A549 (cell line): ENCODE measurements at regions not wholly inside any gene's neighbourhood (a gene's known extent, or its start where the extent isn't known, plus 50 kb on each side); places are given as distances from the start of the nearest gene placed in this dataset.

ENCODE experiments used
- ATAC-seq, 2 experiments: fragments of 200-7000 bp in 1 of 2; fragments of >200 bp in 1 of 2; cut with Nextera tagmentation in 1 of 2; cut with Tn5 transposase in 1 of 2; 3 replicates each; pipeline versions ENCODE4 v1.8.0 to v1.9.1; 2018 to 2020; ENCODE audit warnings: mild to moderate bottlenecking in 1 of 2, moderate library complexity in 1 of 2
- CTCF ChIA-PET: fragments of 300-600 bp; sonication (Branson Sonifier 250); formaldehyde crosslinking; extraction: SDS; loops from one replicate; lab custom pipeline; 2021; ENCODE audit warnings: antibody characterized with exemption, inconsistent platforms; lab: Yijun Ruan, JAX
- POLR2A ChIA-PET: fragments of 350-600 bp; formaldehyde crosslinking; extraction: SDS; loops from one replicate; lab custom pipeline; 2021; ENCODE audit warnings: antibody characterized with exemption, inconsistent platforms; lab: Yijun Ruan, JAX
- DNase-seq, 2 experiments: peaks; one replicate each; pipeline versions ENCODE4 v3.0.0 to v3.0.0-alpha.2; 2011 to 2016; ENCODE audit warnings: low read depth in 1 of 2, low spot score in 1 of 2
- FAIRE-seq: peaks from 2 replicates; lab custom pipeline; 2011; peaks lifted over from hg19 to GRCh38; lab: Jason Lieb, UNC
- H3K27ac ChIP-seq, 2 experiments: fragments of >200 bp; sonication (Bioruptor Twin); formaldehyde crosslinking; 3 replicates each; pipeline ENCODE4 v1.5.1; 2016 to 2017
- H3K4me1 ChIP-seq: fragments of >200 bp; sonication (Bioruptor Twin); formaldehyde crosslinking; 3 replicates; pipeline ENCODE4 v1.6.1; 2016
- H3K4me2 ChIP-seq: fragments of >200 bp; sonication (Bioruptor Twin); formaldehyde crosslinking; 3 replicates; pipeline ENCODE4 v1.6.1; 2016
- H3K4me3 ChIP-seq: fragments of >200 bp; sonication (Bioruptor Twin); formaldehyde crosslinking; 3 replicates; pipeline ENCODE4 v1.5.1; 2016
- H3K9me3 ChIP-seq: fragments of >200 bp; sonication (Bioruptor Twin); formaldehyde crosslinking; 3 replicates; pipeline ENCODE4 v1.6.1; 2016
- CBX2 ChIP-seq: fragments of 200-600 bp; sonication (generic); IDR thresholded peaks from 2 replicates; pipeline ENCODE4 v1.6.1; 2016; ENCODE audit warnings: low read depth, mild to moderate bottlenecking, borderline replicate concordance
- CBX8 ChIP-seq: fragments of 200-600 bp; sonication (generic); IDR thresholded peaks from 2 replicates; pipeline ENCODE4 v1.6.1; 2016
- CHD4 ChIP-seq: fragments of 200-600 bp; sonication (generic); IDR thresholded peaks from 2 replicates; pipeline ENCODE4 v1.6.1; 2016; ENCODE audit warnings: antibody characterized with exemption, mild to moderate bottlenecking, borderline replicate concordance
- EHF ChIP-seq: fragments of 250-450 bp; sonication (Bioruptor Pico); IDR thresholded peaks from 2 replicates; pipeline ENCODE4 v1.5.0; 2020; ENCODE audit warnings: mild to moderate bottlenecking
- EP300 ChIP-seq, 2 experiments: fragments of >200 bp; sonication (Bioruptor Twin); formaldehyde crosslinking; IDR thresholded peaks; 2 replicates in 1 of 2; 3 replicates in 1 of 2; pipeline ENCODE4 v1.6.1; 2016 to 2017
- HDAC2 ChIP-seq: fragments of 200-600 bp; sonication (generic); IDR thresholded peaks from 2 replicates; pipeline ENCODE4 v1.6.1; 2016
- HOXA7 ChIP-seq: fragments of 250-450 bp; sonication (Bioruptor Pico); IDR thresholded peaks from 2 replicates; pipeline ENCODE4 v1.5.0; 2020; ENCODE audit warnings: mild to moderate bottlenecking, moderate library complexity
- HOXB5 ChIP-seq: fragments of 250-450 bp; sonication (Bioruptor Pico); IDR thresholded peaks from 2 replicates; pipeline ENCODE4 v1.5.0; 2020; ENCODE audit warnings: mild to moderate bottlenecking, moderate library complexity
- KDM5A ChIP-seq: fragments of 200-600 bp; sonication (generic); IDR thresholded peaks from 2 replicates; pipeline ENCODE4 v1.6.1; 2016; ENCODE audit warnings: antibody characterized with exemption, mild to moderate bottlenecking
- NFE2L2 ChIP-seq: fragments of 150-350 bp; conservative IDR thresholded peaks from 2 replicates; pipeline ENCODE4 v1.6.1; 2014; ENCODE audit warnings: low read length
- PHF8 ChIP-seq: fragments of 200-600 bp; sonication (generic); IDR thresholded peaks from 2 replicates; pipeline ENCODE4 v1.6.1; 2016; ENCODE audit warnings: low read depth, mild to moderate bottlenecking, antibody characterized with exemption, moderate library complexity, borderline replicate concordance
- POLR2A ChIP-seq: IDR thresholded peaks from 2 replicates; pipeline ENCODE4 v1.6.1; 2012; ENCODE audit warnings: mild to moderate bottlenecking, low read length
- RAD21 ChIP-seq, 2 experiments: fragments of >200 bp in 1 of 2; sonication (Bioruptor Twin) in 1 of 2; formaldehyde crosslinking in 1 of 2; IDR thresholded peaks in 1 of 2; conservative IDR thresholded peaks in 1 of 2; 2 replicates in 1 of 2; 3 replicates in 1 of 2; pipeline ENCODE4 v1.6.1; 2012 to 2018; ENCODE audit warnings: inconsistent platforms in 1 of 2
- RARB ChIP-seq: fragments of 250-450 bp; sonication (Bioruptor Pico); IDR thresholded peaks from 2 replicates; pipeline ENCODE4 v1.8.0; 2021; ENCODE audit warnings: mild to moderate bottlenecking, moderate library complexity
- RFX5 ChIP-seq: fragments of 450-650 bp; IDR thresholded peaks from 2 replicates; pipeline ENCODE4 v1.7.1; 2014; ENCODE audit warnings: antibody characterized with exemption, mild to moderate bottlenecking, moderate library complexity
- RNF2 ChIP-seq: fragments of 200-600 bp; sonication (generic); IDR thresholded peaks from 2 replicates; pipeline ENCODE4 v1.6.1; 2016; ENCODE audit warnings: low read depth, mild to moderate bottlenecking, antibody characterized with exemption, moderate library complexity, borderline replicate concordance
- SMC3 ChIP-seq: fragments of >200 bp; sonication (Bioruptor Twin); formaldehyde crosslinking; IDR thresholded peaks from 3 replicates; pipeline ENCODE4 v1.6.1; 2018; ENCODE audit warnings: inconsistent platforms
- ZNF302 ChIP-seq: fragments of 250-450 bp; sonication (Bioruptor Pico); IDR thresholded peaks from 2 replicates; pipeline ENCODE4 v1.9.0; 2021; ENCODE audit warnings: inconsistent platforms, mild to moderate bottlenecking, moderate library complexity
- WGBS: methylation state at CpG from one replicate; pipeline ENCODE4 v1.1.6; 2017; ENCODE audit errors: missing lambda C conversion rate; 5-methylcytosine and 5-hydroxymethylcytosine counted together
- TF ChIP-seq, protein P1 (sequence below): fragments of >200 bp; sonication (Bioruptor Twin); formaldehyde crosslinking; IDR thresholded peaks from 3 replicates; pipeline ENCODE4 v1.6.1; 2016
- TF ChIP-seq, protein P2 (sequence below): fragments of 250-450 bp; sonication (Bioruptor Pico); IDR thresholded peaks from 2 replicates; pipeline ENCODE4 v1.5.0; 2020; ENCODE audit warnings: low read depth, mild to moderate bottlenecking, moderate library complexity
- TF ChIP-seq, protein P3 (sequence below): fragments of 200-600 bp; sonication (generic); IDR thresholded peaks from 2 replicates; pipeline ENCODE4 v1.6.1; 2016; ENCODE audit warnings: antibody characterized with exemption, mild to moderate bottlenecking, moderate library complexity

DNA sequence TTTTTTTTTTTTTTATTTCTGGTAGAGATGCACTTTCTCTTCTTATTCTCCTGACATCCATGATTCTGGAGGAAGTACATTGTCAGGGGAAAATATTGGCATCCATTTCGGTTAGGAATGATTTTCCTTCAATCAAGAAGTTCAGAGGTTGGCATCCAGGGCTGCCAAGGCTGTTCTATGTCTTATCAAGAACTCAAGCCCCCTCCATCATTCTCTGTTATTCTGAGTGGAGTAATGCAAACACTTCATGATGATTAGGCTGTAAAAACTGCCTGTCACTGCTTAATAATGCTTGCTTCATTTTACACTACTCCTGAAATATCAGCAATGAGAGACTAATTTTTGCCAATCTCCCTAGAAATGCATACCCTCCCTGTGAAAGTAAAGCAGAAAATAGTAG is 417.1 kb upstream of the NFIA start:
- Histone ChIP-seq H3K9me3 (no peaks in the 10 kb centered on the region), H3K4me3 (no peak overlapping the region), H3K27ac (no peak overlapping the region), H3K4me1 (no peaks in the 10 kb centered on the region)
- ChIA-PET POLR2A (no interaction called here), CTCF (no interaction called here)
- no peak for ATAC-seq
- TF ChIP-seq EHF (CRISPR knock-in tag), result no peak
- TF ChIP-seq RAD21 (conservative IDR thresholded peaks at IDR 0.05 in 1 of 2, IDR thresholded peaks at IDR 0.05 in 1 of 2), result no peak
- no peak for TF ChIP-seq KDM5A
- TF ChIP-seq POLR2A, result no peak
- TF ChIP-seq RFX5, result no peak
- TF ChIP-seq HOXA7 (CRISPR knock-in tag), result no peak
- no peak for TF ChIP-seq EP300 (IDR thresholded peaks at IDR 0.05)
- TF ChIP-seq SMC3, result no peak
- TF ChIP-seq HDAC2, result no peak
- TF ChIP-seq, all 56 proteins: peak for 0
- 0% methylated on average over 1 of the region's 1 CpG for WGBS
- H3K4me2 ChIP-seq, result no peak overlapping the region
- DNase-seq (no peak), FAIRE-seq (no peak)

DNA sequence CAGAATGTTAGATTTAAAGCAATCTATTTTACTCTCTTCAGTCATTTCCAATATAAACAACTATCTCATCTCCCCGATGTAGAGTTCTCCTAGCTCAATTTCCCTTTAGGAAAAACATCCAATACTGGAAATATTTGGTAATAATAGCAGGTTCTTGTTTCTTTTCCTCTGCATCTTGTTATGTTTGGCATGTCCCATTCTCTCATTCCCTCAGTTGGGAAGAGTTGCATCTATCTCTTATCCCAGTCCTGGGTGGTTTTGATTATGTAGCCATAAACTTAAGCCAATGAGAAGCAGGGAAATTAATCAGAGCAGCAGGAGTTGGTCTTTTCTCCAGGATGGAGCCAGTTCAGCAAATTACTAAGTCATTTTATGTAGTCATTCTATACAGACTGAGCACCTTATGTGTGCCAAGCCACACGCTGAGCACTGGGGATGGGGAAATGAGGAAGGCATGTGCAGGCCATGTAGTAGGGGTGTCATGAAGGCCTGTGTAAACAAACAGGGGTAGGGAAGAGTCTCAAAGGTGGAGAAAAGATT is 418.2 kb upstream of the NFIA start:
- FAIRE-seq (no peak), ATAC-seq (no peak), DNase-seq (no peak)
- TF ChIP-seq HOXA7 (CRISPR knock-in tag), result no peak
- TF ChIP-seq RNF2, result no peak
- TF ChIP-seq SMC3, result no peak
- TF ChIP-seq HDAC2, result no peak
- no peak for TF ChIP-seq CHD4
- TF ChIP-seq ZNF302 (CRISPR knock-in tag), result no peak
- no peak for TF ChIP-seq CBX8
- no peak for TF ChIP-seq HOXB5
- TF ChIP-seq RARB (CRISPR knock-in tag), result no peak
- TF ChIP-seq CBX2, result no peak
- TF ChIP-seq RFX5, result no peak
- no peak for TF ChIP-seq PHF8
- no peak for TF ChIP-seq NFE2L2
- TF ChIP-seq, protein P1, sequence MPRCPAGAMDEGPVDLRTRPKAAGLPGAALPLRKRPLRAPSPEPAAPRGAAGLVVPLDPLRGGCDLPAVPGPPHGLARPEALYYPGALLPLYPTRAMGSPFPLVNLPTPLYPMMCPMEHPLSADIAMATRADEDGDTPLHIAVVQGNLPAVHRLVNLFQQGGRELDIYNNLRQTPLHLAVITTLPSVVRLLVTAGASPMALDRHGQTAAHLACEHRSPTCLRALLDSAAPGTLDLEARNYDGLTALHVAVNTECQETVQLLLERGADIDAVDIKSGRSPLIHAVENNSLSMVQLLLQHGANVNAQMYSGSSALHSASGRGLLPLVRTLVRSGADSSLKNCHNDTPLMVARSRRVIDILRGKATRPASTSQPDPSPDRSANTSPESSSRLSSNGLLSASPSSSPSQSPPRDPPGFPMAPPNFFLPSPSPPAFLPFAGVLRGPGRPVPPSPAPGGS, result no peak
- TF ChIP-seq, protein P2, sequence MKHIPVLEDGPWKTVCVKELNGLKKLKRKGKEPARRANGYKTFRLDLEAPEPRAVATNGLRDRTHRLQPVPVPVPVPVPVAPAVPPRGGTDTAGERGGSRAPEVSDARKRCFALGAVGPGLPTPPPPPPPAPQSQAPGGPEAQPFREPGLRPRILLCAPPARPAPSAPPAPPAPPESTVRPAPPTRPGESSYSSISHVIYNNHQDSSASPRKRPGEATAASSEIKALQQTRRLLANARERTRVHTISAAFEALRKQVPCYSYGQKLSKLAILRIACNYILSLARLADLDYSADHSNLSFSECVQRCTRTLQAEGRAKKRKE (CRISPR knock-in tag), result no peak
- TF ChIP-seq, protein P3, sequence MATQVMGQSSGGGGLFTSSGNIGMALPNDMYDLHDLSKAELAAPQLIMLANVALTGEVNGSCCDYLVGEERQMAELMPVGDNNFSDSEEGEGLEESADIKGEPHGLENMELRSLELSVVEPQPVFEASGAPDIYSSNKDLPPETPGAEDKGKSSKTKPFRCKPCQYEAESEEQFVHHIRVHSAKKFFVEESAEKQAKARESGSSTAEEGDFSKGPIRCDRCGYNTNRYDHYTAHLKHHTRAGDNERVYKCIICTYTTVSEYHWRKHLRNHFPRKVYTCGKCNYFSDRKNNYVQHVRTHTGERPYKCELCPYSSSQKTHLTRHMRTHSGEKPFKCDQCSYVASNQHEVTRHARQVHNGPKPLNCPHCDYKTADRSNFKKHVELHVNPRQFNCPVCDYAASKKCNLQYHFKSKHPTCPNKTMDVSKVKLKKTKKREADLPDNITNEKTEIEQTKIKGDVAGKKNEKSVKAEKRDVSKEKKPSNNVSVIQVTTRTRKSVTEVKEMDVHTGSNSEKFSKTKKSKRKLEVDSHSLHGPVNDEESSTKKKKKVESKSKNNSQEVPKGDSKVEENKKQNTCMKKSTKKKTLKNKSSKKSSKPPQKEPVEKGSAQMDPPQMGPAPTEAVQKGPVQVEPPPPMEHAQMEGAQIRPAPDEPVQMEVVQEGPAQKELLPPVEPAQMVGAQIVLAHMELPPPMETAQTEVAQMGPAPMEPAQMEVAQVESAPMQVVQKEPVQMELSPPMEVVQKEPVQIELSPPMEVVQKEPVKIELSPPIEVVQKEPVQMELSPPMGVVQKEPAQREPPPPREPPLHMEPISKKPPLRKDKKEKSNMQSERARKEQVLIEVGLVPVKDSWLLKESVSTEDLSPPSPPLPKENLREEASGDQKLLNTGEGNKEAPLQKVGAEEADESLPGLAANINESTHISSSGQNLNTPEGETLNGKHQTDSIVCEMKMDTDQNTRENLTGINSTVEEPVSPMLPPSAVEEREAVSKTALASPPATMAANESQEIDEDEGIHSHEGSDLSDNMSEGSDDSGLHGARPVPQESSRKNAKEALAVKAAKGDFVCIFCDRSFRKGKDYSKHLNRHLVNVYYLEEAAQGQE, result no peak
- H3K4me1 ChIP-seq, result no peaks in the 10 kb centered on the region
- no peak overlapping the region for H3K4me3 ChIP-seq
- no peak overlapping the region for H3K27ac ChIP-seq
- H3K4me2 ChIP-seq, result no peak overlapping the region
- POLR2A ChIA-PET, result no interaction called here
- CTCF ChIA-PET, result no interaction called here
- no peaks in the 10 kb centered on the region for H3K9me3 ChIP-seq
- WGBS, result 2% methylated on average over 2 of the region's 2 CpGs
